GM12873 (cell line): ENCODE measurements at regions not wholly inside any gene's neighbourhood (a gene's known extent, or its start where the extent isn't known, plus 50 kb on each side); places are given as distances from the start of the nearest gene placed in this dataset.

Experiments used
- TF ChIP-seq, protein P1 (sequence below): IDR thresholded peaks from 2 replicates; pipeline ENCODE4 v1.5.1; 2012; ENCODE audit warnings: low read depth, mild to moderate bottlenecking, moderate library complexity, low read length, control low read depth; ENCODE audit not compliant: insufficient read depth; ENCODE audit errors: missing control alignments

DNA sequence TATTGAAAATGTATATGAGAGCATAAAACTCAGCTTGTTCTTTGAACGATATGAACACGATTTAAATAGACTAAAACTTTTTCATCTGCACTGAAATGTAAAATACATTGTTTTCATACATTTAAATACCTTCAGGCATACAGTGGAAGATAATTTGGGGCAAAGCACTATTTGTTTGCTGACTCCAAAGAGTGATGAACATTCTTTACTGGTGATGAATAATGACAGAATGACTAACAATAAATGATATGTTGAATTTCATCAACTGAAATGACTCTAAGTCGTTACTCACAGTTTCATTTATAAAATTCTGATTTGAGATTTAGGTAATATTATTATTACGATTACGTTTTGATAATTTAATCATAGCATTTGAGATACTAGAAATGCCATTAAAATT, 1160.1 kb downstream of the NLGN4X start:
- TF ChIP-seq, protein P1, sequence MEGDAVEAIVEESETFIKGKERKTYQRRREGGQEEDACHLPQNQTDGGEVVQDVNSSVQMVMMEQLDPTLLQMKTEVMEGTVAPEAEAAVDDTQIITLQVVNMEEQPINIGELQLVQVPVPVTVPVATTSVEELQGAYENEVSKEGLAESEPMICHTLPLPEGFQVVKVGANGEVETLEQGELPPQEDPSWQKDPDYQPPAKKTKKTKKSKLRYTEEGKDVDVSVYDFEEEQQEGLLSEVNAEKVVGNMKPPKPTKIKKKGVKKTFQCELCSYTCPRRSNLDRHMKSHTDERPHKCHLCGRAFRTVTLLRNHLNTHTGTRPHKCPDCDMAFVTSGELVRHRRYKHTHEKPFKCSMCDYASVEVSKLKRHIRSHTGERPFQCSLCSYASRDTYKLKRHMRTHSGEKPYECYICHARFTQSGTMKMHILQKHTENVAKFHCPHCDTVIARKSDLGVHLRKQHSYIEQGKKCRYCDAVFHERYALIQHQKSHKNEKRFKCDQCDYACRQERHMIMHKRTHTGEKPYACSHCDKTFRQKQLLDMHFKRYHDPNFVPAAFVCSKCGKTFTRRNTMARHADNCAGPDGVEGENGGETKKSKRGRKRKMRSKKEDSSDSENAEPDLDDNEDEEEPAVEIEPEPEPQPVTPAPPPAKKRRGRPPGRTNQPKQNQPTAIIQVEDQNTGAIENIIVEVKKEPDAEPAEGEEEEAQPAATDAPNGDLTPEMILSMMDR = no peak

DNA sequence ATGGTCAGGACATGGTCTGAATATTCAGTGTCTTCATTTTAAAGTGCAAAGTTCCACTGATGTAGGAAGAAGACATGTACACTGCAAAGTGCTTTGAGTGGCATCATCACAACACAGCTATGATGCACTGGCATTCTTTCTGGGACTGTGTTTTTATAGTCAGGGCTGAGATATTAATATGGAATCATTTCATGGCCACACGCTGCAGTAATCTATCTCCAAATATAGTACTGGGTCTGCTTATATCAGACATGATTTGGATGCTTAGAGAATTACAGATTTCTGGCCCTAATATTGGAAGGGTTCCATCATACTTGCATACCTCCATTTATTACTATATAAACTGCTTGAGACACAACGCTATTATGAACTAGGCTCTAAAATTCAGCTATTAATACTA, 1170.9 kb downstream of the NLGN4X start:
- TF ChIP-seq, protein P1 = no peak

DNA sequence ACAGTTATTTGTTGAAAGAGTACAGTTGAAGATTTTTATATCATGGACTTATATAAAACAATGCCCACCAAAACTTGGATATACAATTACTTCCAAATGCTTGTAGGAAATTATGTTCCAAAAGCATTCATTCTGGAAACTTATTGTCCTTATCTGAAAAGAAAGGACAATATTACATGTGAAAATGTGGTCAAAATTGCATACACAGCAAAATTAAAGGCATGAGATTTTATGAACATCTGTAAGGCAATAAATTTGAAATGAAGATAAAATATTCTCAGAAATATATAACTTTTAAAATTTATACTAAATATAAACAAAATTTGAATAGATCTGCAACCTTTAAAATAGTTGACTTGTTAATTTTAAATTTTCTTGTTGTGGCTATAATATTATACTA, 1173.8 kb downstream of the NLGN4X start:
- TF ChIP-seq, protein P1 = no peak

- TF ChIP-seq, protein P1 = no peak
Measured at GRCh38 chrX:5051831-5052491, 1176.7 kb downstream of the NLGN4X start.

- TF ChIP-seq, protein P1 = no peak
Measured at GRCh38 chrX:5042563-5042962, 1186.1 kb downstream of the NLGN4X start.

- TF ChIP-seq, protein P1 = no peak
Measured at GRCh38 chrX:5031792-5032191, 1196.9 kb downstream of the NLGN4X start.

DNA sequence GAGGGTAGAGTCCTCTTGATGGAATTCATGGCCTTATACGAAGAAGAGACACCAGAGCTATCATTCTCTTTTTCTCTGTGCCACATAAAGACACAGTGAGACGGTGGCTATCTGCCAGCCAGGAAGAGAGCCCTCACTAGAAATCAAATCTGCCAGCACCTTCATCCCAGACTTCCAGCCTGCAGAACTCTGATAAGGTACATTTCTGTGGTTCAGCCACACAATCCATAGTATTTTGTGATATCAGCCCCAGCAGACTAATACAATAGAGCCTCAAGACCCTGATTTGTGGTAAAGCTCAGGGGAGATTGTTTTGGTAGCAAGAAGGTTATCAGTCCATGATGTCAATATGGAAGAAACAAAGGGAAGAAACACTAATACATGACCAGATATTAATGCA, 1213.2 kb downstream of the NLGN4X start:
- TF ChIP-seq, protein P1 = no peak
